HEK293 (cell line): ENCODE measurements at regions not wholly inside any gene's neighbourhood (a gene's known extent, or its start where the extent isn't known, plus 50 kb on each side); places are given as distances from the start of the nearest gene placed in this dataset.

Experiments
- KLF1 ChIP-seq: fragments of 450-650 bp; formaldehyde crosslinking; IDR thresholded peaks from 2 replicates; pipeline ENCODE4 v1.5.1; 2016; ENCODE audit warnings: missing biosample characterization, missing genetic modification characterization
- PRDM6 ChIP-seq: fragments of 450-650 bp; formaldehyde crosslinking; IDR thresholded peaks from 2 replicates; pipeline ENCODE4 v1.5.1; 2017; ENCODE audit warnings: missing biosample characterization, missing genetic modification characterization
- SETDB1 ChIP-seq: IDR thresholded peaks from one replicate; pipeline ENCODE4 v1.6.1; 2017; ENCODE audit warnings: mild to moderate bottlenecking, low read length, moderate library complexity, mixed read lengths; ENCODE audit not compliant: insufficient read length
- ZNF426 ChIP-seq: fragments of 450-650 bp; formaldehyde crosslinking; IDR thresholded peaks from 2 replicates; pipeline ENCODE4 v1.5.1; 2017; ENCODE audit warnings: missing biosample characterization, missing genetic modification characterization, mild to moderate bottlenecking, inconsistent platforms, moderate library complexity
- ZNF529 ChIP-seq: fragments of 450-650 bp; formaldehyde crosslinking; IDR thresholded peaks from 2 replicates; pipeline ENCODE4 v1.5.1; 2017; ENCODE audit warnings: missing genetic modification characterization, missing biosample characterization; ENCODE audit not compliant: insufficient replicate concordance
- TF ChIP-seq, protein P1 (sequence below): fragments of 450-650 bp; formaldehyde crosslinking; IDR thresholded peaks from 2 replicates; pipeline ENCODE4 v1.5.1; 2016; ENCODE audit warnings: missing biosample characterization, missing genetic modification characterization
- TF ChIP-seq, protein P2 (sequence below): fragments of 450-650 bp; formaldehyde crosslinking; IDR thresholded peaks from 2 replicates; pipeline ENCODE4 v1.5.1; 2016; ENCODE audit warnings: missing biosample characterization, missing genetic modification characterization
- TF ChIP-seq, protein P3 (sequence below): sonication (generic); formaldehyde crosslinking; IDR thresholded peaks from 2 replicates; pipeline ENCODE4 v1.8.1; 2022; ENCODE audit warnings: mild to moderate bottlenecking, moderate library complexity, missing genetic modification reagents
- TF ChIP-seq, protein P4 (sequence below): IDR thresholded peaks from 2 replicates; pipeline ENCODE4 v1.6.1; 2011; ENCODE audit warnings: mild to moderate bottlenecking, low read depth, low read length, borderline replicate concordance

DNA sequence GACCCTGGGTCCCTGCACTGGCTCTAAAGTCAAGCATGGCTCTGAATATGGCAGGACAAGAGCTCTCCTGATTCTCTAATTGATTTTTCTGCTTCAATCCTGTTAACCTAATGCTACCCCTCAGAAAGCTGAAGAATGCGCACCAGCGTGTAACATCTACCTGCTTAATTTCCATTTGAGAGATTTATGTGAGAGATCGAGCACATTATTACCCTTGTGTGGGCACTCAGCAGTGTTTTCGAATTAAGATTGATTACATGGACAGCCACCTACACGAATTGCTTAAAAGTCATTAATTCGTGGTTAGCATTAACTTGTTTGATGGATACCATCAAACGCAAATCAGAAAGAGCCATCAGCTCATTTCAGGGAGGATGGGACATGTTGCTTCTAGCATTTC is 88.7 kb upstream of the PLPP4 start:
- TF ChIP-seq SETDB1 (no peak), ZNF529 (tag by site-specific recombination) (no peak), ZNF426 (no peak), KLF1 (tag by site-specific recombination) (no peak), PRDM6 (tag by site-specific recombination) (no peak)
- TF ChIP-seq, protein P1, sequence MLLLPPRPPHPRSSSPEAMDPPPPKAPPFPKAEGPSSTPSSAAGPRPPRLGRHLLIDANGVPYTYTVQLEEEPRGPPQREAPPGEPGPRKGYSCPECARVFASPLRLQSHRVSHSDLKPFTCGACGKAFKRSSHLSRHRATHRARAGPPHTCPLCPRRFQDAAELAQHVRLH (tag by site-specific recombination) = no peak
- TF ChIP-seq, protein P2, sequence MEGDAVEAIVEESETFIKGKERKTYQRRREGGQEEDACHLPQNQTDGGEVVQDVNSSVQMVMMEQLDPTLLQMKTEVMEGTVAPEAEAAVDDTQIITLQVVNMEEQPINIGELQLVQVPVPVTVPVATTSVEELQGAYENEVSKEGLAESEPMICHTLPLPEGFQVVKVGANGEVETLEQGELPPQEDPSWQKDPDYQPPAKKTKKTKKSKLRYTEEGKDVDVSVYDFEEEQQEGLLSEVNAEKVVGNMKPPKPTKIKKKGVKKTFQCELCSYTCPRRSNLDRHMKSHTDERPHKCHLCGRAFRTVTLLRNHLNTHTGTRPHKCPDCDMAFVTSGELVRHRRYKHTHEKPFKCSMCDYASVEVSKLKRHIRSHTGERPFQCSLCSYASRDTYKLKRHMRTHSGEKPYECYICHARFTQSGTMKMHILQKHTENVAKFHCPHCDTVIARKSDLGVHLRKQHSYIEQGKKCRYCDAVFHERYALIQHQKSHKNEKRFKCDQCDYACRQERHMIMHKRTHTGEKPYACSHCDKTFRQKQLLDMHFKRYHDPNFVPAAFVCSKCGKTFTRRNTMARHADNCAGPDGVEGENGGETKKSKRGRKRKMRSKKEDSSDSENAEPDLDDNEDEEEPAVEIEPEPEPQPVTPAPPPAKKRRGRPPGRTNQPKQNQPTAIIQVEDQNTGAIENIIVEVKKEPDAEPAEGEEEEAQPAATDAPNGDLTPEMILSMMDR (tag by site-specific recombination) = no peak
- TF ChIP-seq, protein P3, sequence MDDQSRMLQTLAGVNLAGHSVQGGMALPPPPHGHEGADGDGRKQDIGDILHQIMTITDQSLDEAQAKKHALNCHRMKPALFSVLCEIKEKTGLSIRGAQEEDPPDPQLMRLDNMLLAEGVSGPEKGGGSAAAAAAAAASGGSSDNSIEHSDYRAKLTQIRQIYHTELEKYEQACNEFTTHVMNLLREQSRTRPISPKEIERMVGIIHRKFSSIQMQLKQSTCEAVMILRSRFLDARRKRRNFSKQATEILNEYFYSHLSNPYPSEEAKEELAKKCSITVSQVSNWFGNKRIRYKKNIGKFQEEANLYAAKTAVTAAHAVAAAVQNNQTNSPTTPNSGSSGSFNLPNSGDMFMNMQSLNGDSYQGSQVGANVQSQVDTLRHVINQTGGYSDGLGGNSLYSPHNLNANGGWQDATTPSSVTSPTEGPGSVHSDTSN (CRISPR knock-in tag) = no peak
- TF ChIP-seq, protein P4, sequence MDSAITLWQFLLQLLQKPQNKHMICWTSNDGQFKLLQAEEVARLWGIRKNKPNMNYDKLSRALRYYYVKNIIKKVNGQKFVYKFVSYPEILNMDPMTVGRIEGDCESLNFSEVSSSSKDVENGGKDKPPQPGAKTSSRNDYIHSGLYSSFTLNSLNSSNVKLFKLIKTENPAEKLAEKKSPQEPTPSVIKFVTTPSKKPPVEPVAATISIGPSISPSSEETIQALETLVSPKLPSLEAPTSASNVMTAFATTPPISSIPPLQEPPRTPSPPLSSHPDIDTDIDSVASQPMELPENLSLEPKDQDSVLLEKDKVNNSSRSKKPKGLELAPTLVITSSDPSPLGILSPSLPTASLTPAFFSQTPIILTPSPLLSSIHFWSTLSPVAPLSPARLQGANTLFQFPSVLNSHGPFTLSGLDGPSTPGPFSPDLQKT = no peak
